Osteocyte (in vitro differentiated cells): ENCODE measurements at regions not wholly inside any gene's neighbourhood (a gene's known extent, or its start where the extent isn't known, plus 50 kb on each side); places are given as distances from the start of the nearest gene placed in this dataset.

Source experiments
- DNase-seq: peaks from one replicate; pipeline ENCODE4 v3.0.0; 2021; ENCODE audit warnings: mixed read lengths; ENCODE audit not compliant: unreplicated experiment; ENCODE audit errors: extremely low spot score
- H3K27ac Mint-ChIP-seq: one replicate; pipeline ENCODE4 v1.8.0; 2021; ENCODE audit warnings: mild to moderate bottlenecking, mixed read lengths; ENCODE audit not compliant: unreplicated experiment
- H3K27me3 Mint-ChIP-seq: one replicate; pipeline ENCODE4 v1.8.0; 2021; ENCODE audit warnings: mixed read lengths; ENCODE audit not compliant: unreplicated experiment
- H3K36me3 Mint-ChIP-seq: one replicate; pipeline ENCODE4 v1.8.0; 2021; ENCODE audit warnings: mixed read lengths; ENCODE audit not compliant: unreplicated experiment
- H3K4me1 Mint-ChIP-seq: one replicate; pipeline ENCODE4 v1.8.0; 2021; ENCODE audit warnings: mixed read lengths; ENCODE audit not compliant: unreplicated experiment
- H3K4me3 Mint-ChIP-seq: one replicate; pipeline ENCODE4 v1.8.0; 2021; ENCODE audit warnings: mild to moderate bottlenecking, moderate library complexity, mixed read lengths; ENCODE audit not compliant: unreplicated experiment
- H3K9me3 Mint-ChIP-seq: one replicate; pipeline ENCODE4 v1.8.0; 2021; ENCODE audit warnings: mixed read lengths; ENCODE audit not compliant: unreplicated experiment
- TF ChIP-seq, protein P1 (sequence below): fragments of 200-600 bp; sonication (generic); IDR thresholded peaks from 2 replicates; pipeline ENCODE4 v1.5.0; 2021; ENCODE audit warnings: antibody characterized with exemption, mild to moderate bottlenecking, moderate library complexity

DNA sequence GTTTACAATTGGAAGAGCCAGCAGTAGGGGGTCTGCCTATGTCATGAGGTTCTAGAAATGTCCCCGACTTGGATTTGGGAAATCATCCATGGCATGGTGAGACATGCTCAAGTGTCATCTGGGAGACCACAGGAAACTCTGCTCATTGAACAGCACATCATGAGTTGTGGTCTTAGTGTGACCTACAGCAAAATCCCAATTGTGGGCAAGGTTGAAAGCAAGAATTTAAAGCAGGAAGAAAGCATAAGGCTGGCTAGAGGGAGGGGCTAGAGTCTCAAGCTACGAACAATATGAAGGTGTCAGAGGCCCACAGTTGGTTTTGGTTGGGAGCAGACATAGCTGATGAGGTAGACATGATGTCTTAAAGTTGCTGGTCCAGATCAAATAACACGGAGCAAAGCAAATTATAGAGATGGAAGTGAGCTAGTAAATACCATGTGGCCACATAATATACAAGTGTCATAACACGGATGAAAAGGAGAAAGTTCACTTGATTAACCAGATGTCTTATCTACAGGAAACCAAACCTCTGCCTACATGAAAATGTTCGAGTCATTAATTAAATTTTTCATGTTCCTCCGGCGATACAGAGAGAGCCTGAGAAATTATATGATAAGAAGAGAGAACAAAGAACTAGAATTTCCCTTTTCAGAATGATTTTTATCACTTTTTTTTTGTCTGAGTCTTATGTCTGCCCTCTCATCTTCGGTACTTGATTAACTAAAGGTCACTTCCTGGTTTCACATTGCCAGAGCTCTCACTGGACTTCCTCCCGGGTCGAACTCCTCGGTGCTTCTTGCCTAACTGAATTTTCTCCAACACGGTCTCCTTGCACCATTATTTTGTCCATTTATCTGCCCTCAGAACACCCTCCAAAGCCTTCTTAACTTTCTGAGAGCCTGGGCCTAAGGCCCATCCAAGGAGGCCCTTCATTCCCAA lies 67.5 kb upstream of the DUSP10 start:
- H3K27me3 Mint-ChIP-seq: peaks cover 2% of the 10 kb centered on the region

DNA sequence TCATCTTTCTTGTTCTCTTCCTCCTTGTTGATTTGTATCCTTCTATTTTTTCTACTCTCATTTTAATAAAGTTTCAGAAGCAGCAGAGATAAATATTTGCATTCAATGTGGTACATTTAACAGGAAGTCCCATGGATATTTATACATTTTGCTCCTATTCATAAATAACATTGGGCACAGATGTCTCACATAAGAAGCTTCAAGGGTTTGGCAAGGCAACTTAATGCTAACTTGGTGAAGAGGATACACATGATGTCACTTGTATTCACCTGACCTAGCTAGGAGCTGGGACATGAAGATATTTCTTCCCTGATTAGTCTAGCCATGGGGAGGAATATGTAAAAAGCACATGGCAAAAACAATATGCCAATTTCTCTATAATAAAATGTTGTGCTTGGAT lies 65.1 kb upstream of the DUSP10 start:
- Mint-ChIP-seq H3K27ac (no peak overlapping the region), H3K9me3 (peaks cover 6% of the 10 kb centered on the region), H3K4me1 (peaks cover 26% of the 10 kb centered on the region), H3K4me3 (no peak overlapping the region), H3K27me3 (peaks cover 2% of the 10 kb centered on the region), H3K36me3 (no peaks in the 10 kb centered on the region)
- TF ChIP-seq, protein P1, sequence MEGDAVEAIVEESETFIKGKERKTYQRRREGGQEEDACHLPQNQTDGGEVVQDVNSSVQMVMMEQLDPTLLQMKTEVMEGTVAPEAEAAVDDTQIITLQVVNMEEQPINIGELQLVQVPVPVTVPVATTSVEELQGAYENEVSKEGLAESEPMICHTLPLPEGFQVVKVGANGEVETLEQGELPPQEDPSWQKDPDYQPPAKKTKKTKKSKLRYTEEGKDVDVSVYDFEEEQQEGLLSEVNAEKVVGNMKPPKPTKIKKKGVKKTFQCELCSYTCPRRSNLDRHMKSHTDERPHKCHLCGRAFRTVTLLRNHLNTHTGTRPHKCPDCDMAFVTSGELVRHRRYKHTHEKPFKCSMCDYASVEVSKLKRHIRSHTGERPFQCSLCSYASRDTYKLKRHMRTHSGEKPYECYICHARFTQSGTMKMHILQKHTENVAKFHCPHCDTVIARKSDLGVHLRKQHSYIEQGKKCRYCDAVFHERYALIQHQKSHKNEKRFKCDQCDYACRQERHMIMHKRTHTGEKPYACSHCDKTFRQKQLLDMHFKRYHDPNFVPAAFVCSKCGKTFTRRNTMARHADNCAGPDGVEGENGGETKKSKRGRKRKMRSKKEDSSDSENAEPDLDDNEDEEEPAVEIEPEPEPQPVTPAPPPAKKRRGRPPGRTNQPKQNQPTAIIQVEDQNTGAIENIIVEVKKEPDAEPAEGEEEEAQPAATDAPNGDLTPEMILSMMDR: no peak
- DNase-seq: no peak

More for the DNA sequence above, 67.5 kb upstream of the DUSP10 start:
- Mint-ChIP-seq H3K9me3 (peaks cover 6% of the 10 kb centered on the region), H3K27ac (no peak overlapping the region), H3K36me3 (no peaks in the 10 kb centered on the region), H3K4me3 (no peak overlapping the region), H3K4me1 (peaks cover 26% of the 10 kb centered on the region)
- TF ChIP-seq, protein P1: no peak
- DNase-seq: no peak

DNA sequence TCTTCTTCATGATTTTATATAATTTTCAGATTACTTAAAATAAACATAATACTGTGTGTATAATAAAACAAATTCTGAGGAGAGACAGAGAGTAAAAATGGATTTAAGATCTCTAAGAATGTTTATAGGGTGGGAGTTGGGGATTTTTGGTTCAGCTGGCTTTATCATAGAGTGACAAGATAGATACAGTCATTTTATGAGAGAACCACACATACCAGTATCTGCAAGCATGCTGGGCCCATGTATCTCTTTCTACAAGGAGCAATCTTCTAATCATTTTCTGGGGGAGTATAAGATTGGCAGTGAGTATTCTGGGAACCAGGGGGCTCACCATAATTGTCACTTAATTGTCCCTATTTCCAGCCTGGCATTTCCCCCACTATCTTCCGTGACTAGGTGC lies 64.3 kb upstream of the DUSP10 start:
- H3K9me3 Mint-ChIP-seq: peaks cover 6% of the 10 kb centered on the region

DNA sequence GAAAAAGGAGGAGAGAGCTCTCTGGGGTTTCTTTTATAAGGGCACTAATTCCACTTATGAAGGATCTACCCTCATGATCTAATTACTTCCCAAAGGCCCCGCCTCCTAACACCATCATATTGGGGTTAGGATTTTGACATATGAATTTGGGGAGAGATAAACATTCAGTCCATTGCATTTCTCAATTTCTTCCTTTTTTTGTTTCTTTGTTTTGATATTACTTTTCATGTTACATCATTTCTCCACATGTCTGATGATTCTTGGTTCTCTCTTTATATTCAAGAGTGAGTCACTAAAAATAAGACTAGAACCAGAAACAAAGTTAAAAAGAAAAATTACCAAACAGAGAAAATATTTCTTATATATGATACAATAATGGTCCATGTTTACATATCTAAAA lies 63.2 kb upstream of the DUSP10 start:
- H3K9me3 Mint-ChIP-seq: peaks cover 6% of the 10 kb centered on the region
- TF ChIP-seq, protein P1: no peak
- H3K27me3 Mint-ChIP-seq: peaks cover 2% of the 10 kb centered on the region
- H3K4me3 Mint-ChIP-seq: no peak overlapping the region
- no peak overlapping the region for H3K27ac Mint-ChIP-seq
- peaks cover 19% of the 10 kb centered on the region for H3K4me1 Mint-ChIP-seq
- no peaks in the 10 kb centered on the region for H3K36me3 Mint-ChIP-seq
- DNase-seq: no peak

More for the DNA sequence above, 64.3 kb upstream of the DUSP10 start:
- Mint-ChIP-seq H3K27me3 (peaks cover 2% of the 10 kb centered on the region), H3K4me1 (peaks cover 26% of the 10 kb centered on the region), H3K27ac (no peak overlapping the region), H3K36me3 (no peaks in the 10 kb centered on the region), H3K4me3 (no peak overlapping the region)
- TF ChIP-seq, protein P1: no peak
- DNase-seq: no peak

DNA sequence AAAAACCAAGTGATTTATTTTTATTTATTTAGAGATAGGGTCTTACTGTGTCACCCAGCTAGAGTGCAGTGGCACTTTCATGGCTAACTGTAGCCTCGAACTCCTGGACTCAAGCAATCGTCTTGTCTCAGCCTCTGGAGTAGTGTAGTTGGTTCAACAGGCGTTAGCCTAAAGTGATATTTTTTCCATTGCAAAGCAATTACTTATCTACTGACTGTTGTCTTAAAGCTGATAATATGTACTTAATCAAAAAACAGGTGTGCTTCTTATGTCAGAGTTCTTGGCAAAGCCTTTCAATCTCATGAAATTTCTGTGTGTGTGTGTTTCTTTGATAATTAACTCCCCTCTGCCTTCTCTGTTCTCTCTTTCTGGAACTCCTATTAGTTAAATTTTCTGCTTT lies 62.4 kb upstream of the DUSP10 start:
- peaks cover 11% of the 10 kb centered on the region for H3K9me3 Mint-ChIP-seq
- H3K27me3 Mint-ChIP-seq: peaks cover 2% of the 10 kb centered on the region
- no peak for DNase-seq
- no peak overlapping the region for H3K4me3 Mint-ChIP-seq
- TF ChIP-seq, protein P1: no peak
- H3K36me3 Mint-ChIP-seq: peaks cover 3% of the 10 kb centered on the region
- H3K4me1 Mint-ChIP-seq: peaks cover 12% of the 10 kb centered on the region
- no peak overlapping the region for H3K27ac Mint-ChIP-seq
